Renal cortical epithelial cell (primary cell): ENCODE measurements at regions not wholly inside any gene's neighbourhood (a gene's known extent, or its start where the extent isn't known, plus 50 kb on each side); places are given as distances from the start of the nearest gene placed in this dataset.

ENCODE experiments used
- DNase-seq: peaks from one replicate; pipeline ENCODE4 v3.0.0-alpha.2; 2011; ENCODE audit warnings: low read depth

GRCh38 chr11:37519781-37520180, 921.7 kb upstream of the RAG2 start:
- DNase-seq: no peak

GRCh38 chr11:37512156-37512780, 914.2 kb upstream of the RAG2 start:
- DNase-seq: peak; percentile 95

GRCh38 chr11:37511425-37511933, 913.4 kb upstream of the RAG2 start:
- peak; percentile 93 for DNase-seq

GRCh38 chr11:37509506-37509905, 911.5 kb upstream of the RAG2 start:
- peak; percentile 22 for DNase-seq

GRCh38 chr11:37506531-37506930, 908.5 kb upstream of the RAG2 start:
- peak; percentile 54 for DNase-seq

GRCh38 chr11:37505406-37505805, 907.4 kb upstream of the RAG2 start:
- DNase-seq: no peak

- peak; percentile 57 for DNase-seq
These were observed 906.9 kb upstream of the RAG2 start for GRCh38 chr11:37504921-37505320.

- peak; percentile 99 for DNase-seq
These were observed 906.1 kb upstream of the RAG2 start for GRCh38 chr11:37504060-37504611.

- peak; percentile 63 for DNase-seq
These were observed 905.5 kb upstream of the RAG2 start for GRCh38 chr11:37503411-37504059.

- no peak for DNase-seq
These were observed 904.2 kb upstream of the RAG2 start for GRCh38 chr11:37502202-37502601.

- peak; percentile 47 for DNase-seq
These were observed 902.4 kb upstream of the RAG2 start for GRCh38 chr11:37500425-37500824.

- no peak for DNase-seq
These were observed 899.3 kb upstream of the RAG2 start for GRCh38 chr11:37497326-37497725.

- DNase-seq: no peak
These were observed 898.2 kb upstream of the RAG2 start for GRCh38 chr11:37496201-37496600.

GRCh38 chr11:37484298-37484697, 886.3 kb upstream of the RAG2 start:
- peak; percentile 45 for DNase-seq

- DNase-seq: no peak
These were observed 885.7 kb upstream of the RAG2 start for GRCh38 chr11:37483761-37484160.

GRCh38 chr11:37474889-37475288, 876.9 kb upstream of the RAG2 start:
- no peak for DNase-seq

- DNase-seq: no peak
These were observed 870.3 kb upstream of the RAG2 start for GRCh38 chr11:37468344-37468743.

- DNase-seq: no peak
These were observed 867.2 kb upstream of the RAG2 start for GRCh38 chr11:37465221-37465620.

- no peak for DNase-seq
These were observed 861.4 kb upstream of the RAG2 start for GRCh38 chr11:37459456-37459855.

- no peak for DNase-seq
These were observed 858.7 kb upstream of the RAG2 start for GRCh38 chr11:37456746-37457145.

- peak; percentile 85 for DNase-seq
These were observed 853.9 kb upstream of the RAG2 start for GRCh38 chr11:37451903-37452302.

GRCh38 chr11:37450613-37451012, 852.6 kb upstream of the RAG2 start:
- DNase-seq: peak; percentile 38

- DNase-seq: peak; percentile 63
These were observed 851.1 kb upstream of the RAG2 start for GRCh38 chr11:37449146-37449545.
